Heart left ventricle (tissue), 13 donors: ENCODE measurements at regions not wholly inside any gene's neighbourhood (a gene's known extent, or its start where the extent isn't known, plus 50 kb on each side); places are given as distances from the start of the nearest gene placed in this dataset.

ENCODE experiments used
- CTCF ChIP-seq, 12 donors: fragments of 200-600 bp; sonication (generic) in 4 of 12; IDR thresholded peaks; one replicate each; pipeline versions ENCODE4 v1.5.0 to v1.8.0; 2018 to 2022; ENCODE audit warnings: antibody characterized with exemption in 12 of 12, mild to moderate bottlenecking in 5 of 12
- POLR2A ChIP-seq, 2 donors: fragments of 450-650 bp; IDR thresholded peaks; one replicate each; pipeline ENCODE4 v1.6.1; 2017; ENCODE audit warnings: antibody characterized with exemption in 2 of 2, mild to moderate bottlenecking in 2 of 2, moderate library complexity in 2 of 2
- donor health status: ischemic (EF 13 %, LVEDD 7.1; RV severe dilation, severe dysfunction).
- donor health status: DM: no; HTN: yes; CAD: no.
- donor health status: DM: no; HTN: no; CAD: no.
- donor health status: ischemic (EF 25% LVEDD 6.9; RV normal size, moderate dysfunction).
- donor health status: ischemic (EF 25% LVEDD 5.7; RV mildly dilated, moderate dysfunction).
- donor health status: ischemic (EF 35%, LVEDD 5.7; RV mildly dilated, moderate dysfunction).
- donor health status: nonischemic (EF 11% LVEDD 7.7; RV severe dilation, severe dysfunction).
- donor health status: DM: yes; HTN: yes; CAD: no.
- donor health status: PGD.
- donor health status: ischemic (EF 29% LVEDD 5.4; RV normal size, mild dysfunction).
- donor health status: nonischemic (EF 23%, LVEDD 6.1; RV moderate dilation, normal function).

GRCh38 chr12:42670719-42671118 lies 81.2 kb upstream of the PRICKLE1 start:
- TF ChIP-seq CTCF (IDR thresholded peaks at IDR 0.05) (no peak), POLR2A (IDR thresholded peaks at IDR 0.05) (no peak)
